D721Med (cell line): ENCODE measurements at regions not wholly inside any gene's neighbourhood (a gene's known extent, or its start where the extent isn't known, plus 50 kb on each side); places are given as distances from the start of the nearest gene placed in this dataset.
"Not testable (repeated sequence)": the region's sequence is repeated elsewhere in the genome, so short reads cannot be mapped to it uniquely, and the experiment has no call there.

Experiments
- DNase-seq: peaks from one replicate; pipeline ENCODE4 v3.0.0; 2011; ENCODE audit warnings: low spot score; ENCODE audit not compliant: insufficient read length
- FAIRE-seq: peaks from 2 replicates; lab custom pipeline; 2011; peaks lifted over from hg19 to GRCh38; lab: Jason Lieb, UNC
- CTCF ChIP-seq: IDR thresholded peaks from 2 replicates; pipeline ENCODE4 v1.5.1; 2012; ENCODE audit warnings: mild to moderate bottlenecking, control low read depth; ENCODE audit not compliant: insufficient read depth; ENCODE audit errors: missing control alignments

- no peak for FAIRE-seq
- no peak for TF ChIP-seq CTCF
- DNase-seq = no peak
Observed at GRCh38 chr16:31810863-31811262, 62.7 kb upstream of the ZNF267 start.

- not testable (repeated sequence) for DNase-seq, FAIRE-seq
Observed at GRCh38 chr16:31816141-31816540, 57.5 kb upstream of the ZNF267 start.

- no peak for FAIRE-seq
- DNase-seq = no peak
Observed at GRCh38 chr16:31819386-31819785, 54.2 kb upstream of the ZNF267 start.

GRCh38 chr16:31819948-31820347 is 53.7 kb upstream of the ZNF267 start:
- FAIRE-seq = no peak
- no peak for DNase-seq
- no peak for TF ChIP-seq CTCF

More at GRCh38 chr16:31819386-31819785, 54.2 kb upstream of the ZNF267 start:
- no peak for TF ChIP-seq CTCF
